ENCODE measurements at regions not wholly inside any gene's neighbourhood (a gene's known extent, or its start where the extent isn't known, plus 50 kb on each side); places are given as distances from the start of the nearest gene placed in this dataset.

- TF ChIP-seq CTCF (IDR thresholded peaks at IDR 0.05) (no peak), POLR2A (IDR thresholded peaks at IDR 0.05) (no peak), EP300 (IDR thresholded peaks at IDR 0.05) (no peak), POLR2AphosphoS5 (IDR thresholded peaks at IDR 0.05) (no peak)
These were observed 577.9 kb downstream of the TFAP2B start for GRCh38 chr6:51396583-51396982.

Measured in suprapubic skin (tissue), 4 donors.